GM19372 (cell line): ENCODE measurements at regions not wholly inside any gene's neighbourhood (a gene's known extent, or its start where the extent isn't known, plus 50 kb on each side); places are given as distances from the start of the nearest gene placed in this dataset.

ENCODE experiments used
- ATAC-seq: cut with Tn5 transposase; IDR thresholded peaks from one replicate; pipeline ENCODE4 v1.9.1; 2021; ENCODE audit warnings: mild to moderate bottlenecking, low read depth, moderate library complexity; ENCODE audit not compliant: unreplicated experiment

GRCh38 chr21:38921511-38922251 lies 116.0 kb downstream of the ETS2 start:
- ATAC-seq = no peak

DNA sequence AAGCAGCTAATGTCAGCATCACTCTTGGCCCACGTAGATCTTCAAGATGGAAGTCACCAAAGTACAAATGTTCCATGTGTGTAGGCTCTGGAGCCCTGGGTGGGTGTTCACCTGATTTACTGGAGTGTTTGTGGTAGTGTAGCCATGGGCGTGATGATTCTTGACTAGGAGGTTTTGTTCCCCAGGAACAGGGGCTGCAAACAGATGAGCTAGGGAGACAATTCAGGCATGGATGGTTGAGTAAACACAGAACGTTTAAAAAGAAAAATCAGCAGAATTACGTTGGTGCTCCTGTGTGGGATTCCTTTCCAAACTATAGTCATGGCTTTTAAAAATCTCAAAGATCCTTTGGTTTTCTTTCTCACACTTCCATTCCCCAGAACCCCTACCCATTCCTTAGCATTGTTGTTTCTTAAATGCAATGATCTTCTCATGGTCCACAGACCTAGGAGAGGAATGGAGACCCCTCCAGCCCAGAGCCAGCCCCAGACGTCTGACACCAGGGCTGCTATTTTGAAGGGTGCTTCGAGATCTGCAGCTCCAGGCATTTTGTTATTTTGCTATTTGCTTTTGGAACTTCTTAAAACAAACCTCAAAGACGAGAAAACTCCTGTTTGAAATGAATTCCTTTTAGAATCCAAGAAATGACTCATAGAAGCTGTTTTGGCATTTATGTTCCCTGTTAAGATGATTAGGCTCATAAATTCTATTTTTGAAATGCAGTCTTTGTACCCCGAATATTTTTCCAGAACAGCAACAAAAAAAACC lies 115.1 kb downstream of the ETS2 start:
- ATAC-seq = no peak

DNA sequence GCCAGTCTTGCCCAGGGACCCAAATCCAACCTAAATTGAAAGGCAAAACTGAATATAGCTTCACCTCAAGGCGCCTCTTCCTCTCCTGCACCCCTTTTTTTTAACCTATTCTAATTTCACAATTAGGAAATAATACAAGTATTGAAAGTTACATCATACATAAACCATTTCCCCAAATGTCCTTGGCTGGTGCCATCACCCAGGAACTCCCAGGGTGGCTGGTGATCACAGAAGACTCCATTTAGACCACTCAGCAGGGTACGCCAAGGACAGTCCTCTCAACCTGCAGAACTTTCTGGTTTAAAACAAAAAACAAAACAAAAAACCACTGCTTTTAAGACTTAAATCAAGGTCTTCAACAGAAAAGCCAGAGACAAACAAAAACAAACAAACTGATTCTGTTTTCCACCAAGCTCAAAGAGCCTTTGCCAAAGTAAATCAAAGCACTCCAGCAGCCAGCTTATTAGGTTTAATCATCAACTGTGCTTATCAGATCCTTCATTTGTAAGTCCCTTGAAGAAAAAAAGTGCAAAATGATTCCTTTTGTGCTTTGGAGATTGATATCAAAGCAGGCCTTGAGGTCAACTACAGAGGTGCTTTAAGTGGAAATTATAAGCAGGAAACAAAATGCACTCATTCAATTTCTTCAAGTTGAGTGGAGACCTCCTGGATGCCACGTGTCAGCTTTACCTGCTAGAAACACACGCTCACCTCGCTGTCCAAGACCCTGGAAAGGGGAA lies 113.0 kb downstream of the ETS2 start:
- ATAC-seq = no peak

DNA sequence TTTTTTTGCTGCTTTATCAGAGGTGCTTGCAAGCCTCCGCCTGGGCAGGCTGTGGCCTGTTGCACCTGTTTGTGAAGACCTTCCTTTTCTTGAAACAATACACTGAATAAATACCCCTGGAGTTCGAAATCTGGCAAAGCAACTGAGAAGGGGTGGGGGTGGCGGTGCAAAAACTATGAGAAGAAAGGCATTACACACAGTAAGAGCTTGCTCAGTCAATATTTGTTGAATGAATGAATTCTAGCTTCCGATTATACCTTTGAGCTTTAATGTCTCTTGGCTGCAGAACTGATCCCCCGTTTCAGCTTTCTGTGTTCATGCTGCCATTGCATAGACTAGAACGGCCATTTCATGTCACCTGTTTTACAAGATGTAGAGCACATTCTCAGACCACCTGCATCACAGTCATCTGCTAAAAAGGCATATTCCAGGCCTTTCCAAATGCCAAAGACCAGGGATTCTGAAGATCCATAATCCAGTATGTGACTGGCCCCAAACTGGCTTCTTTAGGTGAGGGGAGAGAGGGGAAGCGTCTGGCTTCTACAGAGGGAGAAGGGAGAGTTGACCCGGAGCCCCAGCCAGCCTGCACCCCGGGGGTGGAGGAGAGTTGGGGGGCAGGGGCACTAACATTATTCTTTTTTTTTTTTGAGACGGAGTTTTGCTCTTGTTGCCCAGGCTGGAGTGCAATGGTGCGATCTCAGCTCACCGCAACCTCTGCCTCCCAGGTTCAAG lies 111.5 kb downstream of the ETS2 start:
- ATAC-seq = no peak

DNA sequence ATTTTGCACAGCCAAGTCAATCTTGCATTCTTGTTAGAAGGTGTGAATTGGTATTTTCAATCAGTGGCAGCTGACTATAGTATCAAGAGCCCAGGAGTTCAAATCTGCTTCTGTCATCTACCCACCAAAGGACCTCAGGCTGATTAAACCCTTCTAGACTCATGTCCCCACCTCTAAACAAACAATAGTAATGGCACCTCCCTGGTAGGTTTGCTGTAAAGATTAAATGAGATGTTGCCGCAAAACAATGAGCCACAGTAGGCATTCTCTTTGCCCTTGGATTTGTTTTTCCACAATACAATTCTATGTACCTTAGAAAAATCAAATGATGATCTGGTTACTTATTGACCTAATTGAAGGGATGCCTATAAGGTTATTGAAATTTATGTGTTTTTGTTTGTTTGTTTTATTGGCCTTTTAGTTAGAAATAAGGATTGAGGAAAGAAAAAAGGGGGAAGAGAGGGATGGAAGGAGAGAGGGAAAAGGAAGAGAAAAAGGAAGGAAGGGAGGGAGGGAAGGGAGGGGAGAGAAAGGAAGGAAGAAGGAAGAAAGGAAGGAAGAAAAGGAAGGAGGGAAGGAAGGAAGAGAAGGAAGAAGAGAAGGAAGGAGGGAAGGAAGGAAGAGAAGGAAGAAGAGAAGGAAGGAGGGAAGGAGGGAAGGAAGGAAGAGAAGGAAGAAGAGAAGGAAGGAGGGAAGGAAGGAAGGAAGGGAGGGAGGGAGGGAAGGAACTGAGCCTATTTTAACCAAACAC lies 110.7 kb downstream of the ETS2 start:
- no peak for ATAC-seq

DNA sequence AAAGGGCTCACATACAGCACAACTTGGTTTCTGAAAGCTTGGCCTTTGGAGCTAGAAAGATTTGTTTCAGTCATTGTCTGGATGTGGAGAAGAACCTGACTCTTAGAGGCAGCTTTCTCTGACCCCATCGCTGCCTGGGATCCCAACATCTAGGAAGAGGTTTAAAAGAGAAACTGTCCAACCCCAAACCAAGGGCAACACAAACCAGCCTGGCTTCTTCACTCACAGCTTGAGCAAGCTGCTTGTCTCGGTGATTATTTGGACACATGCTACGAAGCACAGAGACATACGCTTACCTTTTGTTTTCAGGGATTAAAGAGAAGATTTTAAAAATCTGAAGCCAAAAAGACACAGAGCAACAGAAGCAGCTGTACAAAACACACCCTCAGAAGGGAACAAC lies 109.8 kb downstream of the ETS2 start:
- no peak for ATAC-seq

GRCh38 chr21:38914528-38915293 lies 109.0 kb downstream of the ETS2 start:
- no peak for ATAC-seq

DNA sequence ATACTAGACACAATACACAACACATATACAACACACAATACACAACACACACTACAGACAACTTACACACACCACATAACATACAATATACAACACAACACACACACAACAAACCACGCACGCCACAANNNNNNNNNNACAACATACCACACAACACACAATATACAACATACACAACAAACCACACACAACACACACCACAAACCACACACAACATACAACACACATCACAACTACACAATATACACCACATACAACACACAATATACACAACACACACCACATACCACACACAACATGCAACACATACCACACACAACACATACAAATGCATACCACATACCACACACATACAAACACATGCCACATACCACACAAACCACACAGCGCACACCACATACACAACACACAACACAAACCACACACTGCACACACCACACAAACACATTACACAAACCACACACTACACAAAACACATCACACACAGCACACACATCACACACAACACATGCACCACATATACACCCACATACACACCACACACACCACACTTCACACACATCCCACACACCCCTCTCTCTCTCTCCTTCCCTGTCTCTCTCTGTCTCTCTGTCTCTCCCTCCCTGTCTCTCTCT lies 108.3 kb downstream of the ETS2 start:
- ATAC-seq = no peak

GRCh38 chr21:38913120-38913892 lies 107.6 kb downstream of the ETS2 start:
- no peak for ATAC-seq

DNA sequence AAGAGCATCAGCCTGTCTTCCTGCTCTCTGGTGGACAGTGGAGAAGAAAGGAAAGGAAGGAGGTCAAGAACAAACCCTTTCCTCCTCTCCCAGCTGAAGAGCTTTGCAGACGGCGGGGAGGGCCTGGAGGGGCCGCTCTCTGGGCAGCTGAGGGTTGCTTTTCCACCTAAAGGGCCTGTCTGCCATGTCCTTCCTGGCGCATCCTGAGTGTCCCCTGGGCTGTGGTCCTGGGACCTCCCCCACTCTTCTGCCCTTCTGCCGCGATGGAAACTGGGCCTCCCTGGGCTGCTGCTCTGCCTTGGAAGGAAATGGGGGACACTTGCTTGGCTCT lies 107.0 kb downstream of the ETS2 start:
- ATAC-seq = no peak

- ATAC-seq = no peak
Observed at GRCh38 chr21:38912102-38912629, 106.4 kb downstream of the ETS2 start.

- no peak for ATAC-seq
Observed at GRCh38 chr21:38911484-38912101, 105.9 kb downstream of the ETS2 start.

- no peak for ATAC-seq
Observed at GRCh38 chr21:38910390-38911067, 104.8 kb downstream of the ETS2 start.

DNA sequence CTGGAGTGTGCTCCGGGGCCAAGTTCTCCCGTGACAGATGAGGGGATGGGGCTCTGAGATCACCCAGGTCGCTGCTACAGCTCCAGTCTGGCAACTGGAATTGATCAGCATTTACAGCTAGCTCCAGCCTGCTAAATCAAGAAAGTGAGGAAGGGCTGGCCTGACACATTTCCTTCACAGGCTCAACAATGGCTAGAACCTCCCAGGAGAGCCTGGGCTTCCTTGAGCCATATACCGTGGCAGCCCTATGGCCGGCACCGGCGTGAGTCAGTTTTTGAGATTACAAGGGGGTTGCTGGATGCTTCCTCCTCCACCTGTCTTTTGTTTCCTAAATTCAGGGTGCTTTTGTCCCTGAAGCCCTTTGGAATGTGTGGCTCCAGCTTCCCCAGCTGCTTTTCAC lies 104.2 kb downstream of the ETS2 start:
- no peak for ATAC-seq

DNA sequence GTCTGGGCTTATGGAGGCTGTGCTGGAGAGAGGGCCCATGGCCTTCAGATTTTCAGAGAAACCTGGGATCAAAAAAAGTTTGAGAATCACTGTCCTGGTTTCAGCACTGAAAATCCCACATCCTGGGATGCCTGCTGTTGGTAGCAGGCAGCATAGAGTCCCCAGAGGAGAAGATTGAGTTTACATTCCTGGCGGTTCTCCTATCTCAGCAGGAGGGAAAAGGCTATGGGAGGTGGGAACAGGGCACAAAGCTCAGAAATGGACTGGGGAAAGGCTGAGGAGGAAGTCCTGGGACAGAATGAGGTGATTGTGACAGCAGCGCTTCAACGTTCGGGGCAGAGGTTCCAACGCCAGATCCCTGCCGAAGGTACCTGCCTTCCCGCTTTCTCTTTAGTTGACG lies 103.4 kb downstream of the ETS2 start:
- no peak for ATAC-seq

- ATAC-seq = no peak
Observed at GRCh38 chr21:38908537-38908936, 102.8 kb downstream of the ETS2 start.

DNA sequence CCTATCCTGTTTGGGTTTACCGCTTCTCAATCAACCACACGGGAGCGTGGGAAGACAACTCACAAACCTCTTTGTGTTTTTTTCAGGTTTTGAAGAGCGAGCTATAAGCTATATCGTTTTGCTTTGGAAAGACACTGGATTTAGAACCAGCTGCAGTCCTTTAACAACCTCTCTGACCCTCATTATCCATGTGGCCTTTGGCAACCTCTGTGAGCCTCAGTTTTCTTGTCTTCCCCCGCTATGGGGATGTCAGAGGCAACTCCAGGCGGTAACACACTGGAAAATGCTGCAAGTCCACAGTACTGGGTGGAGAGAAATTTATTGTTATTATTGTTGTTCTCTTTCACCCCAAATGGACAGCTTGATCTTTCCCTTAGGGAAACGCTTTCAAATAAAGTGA lies 100.0 kb downstream of the ETS2 start:
- ATAC-seq = no peak
